NCI-H82 (cell line): ENCODE measurements at regions not wholly inside any gene's neighbourhood (a gene's known extent, or its start where the extent isn't known, plus 50 kb on each side); places are given as distances from the start of the nearest gene placed in this dataset.
A peak's percentile ranks its signal among the peaks of the same experiment; 100 is the strongest.
"Not testable (repeated sequence)": the region's sequence is repeated elsewhere in the genome, so short reads cannot be mapped to it uniquely, and the experiment has no call there.

ENCODE experiments used
- DNase-seq: peaks from one replicate; lab custom pipeline; 2025; lab: John Stamatoyannopoulos, UW

DNA sequence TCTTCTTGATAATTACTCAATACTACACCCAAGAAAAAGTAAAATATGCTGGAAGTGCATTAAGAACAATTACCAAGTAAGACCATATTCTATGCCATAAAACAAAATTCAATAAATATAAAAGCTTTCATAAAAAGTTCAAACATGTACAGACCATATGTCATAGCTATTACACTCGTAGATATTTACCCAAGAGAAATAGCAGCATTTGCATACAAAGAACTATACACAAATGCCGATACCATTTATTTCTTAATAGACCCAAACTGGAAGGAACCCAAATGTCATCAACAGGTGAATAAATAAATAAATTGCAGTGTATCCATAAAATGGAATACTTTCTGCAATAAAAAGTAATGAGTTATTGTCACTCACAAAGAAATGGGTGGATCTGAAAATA is 78.3 kb upstream of the SLC16A7 start:
- no peak for DNase-seq

DNA sequence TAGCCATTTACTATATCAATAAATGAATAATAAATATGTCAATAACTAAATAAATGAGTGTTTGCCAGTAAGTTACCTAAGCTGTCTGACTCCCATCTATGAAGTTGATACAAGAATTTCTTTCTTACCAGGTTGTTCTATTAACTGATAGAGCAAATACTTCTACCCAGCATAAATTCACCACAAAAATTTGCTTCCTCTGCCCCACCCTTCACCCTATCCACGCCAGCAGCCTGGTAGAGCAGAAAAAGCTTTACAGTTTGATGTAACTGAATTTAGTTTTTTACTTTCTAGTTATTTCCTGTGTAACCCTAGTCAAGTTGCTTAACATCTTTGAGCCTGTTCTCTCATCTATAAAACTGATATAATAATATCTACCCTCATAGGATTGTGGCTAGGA is 94.9 kb upstream of the SLC16A7 start:
- no peak for DNase-seq

- no peak for DNase-seq
These were observed 95.5 kb upstream of the SLC16A7 start for GRCh38 chr12:59500335-59500734.

DNA sequence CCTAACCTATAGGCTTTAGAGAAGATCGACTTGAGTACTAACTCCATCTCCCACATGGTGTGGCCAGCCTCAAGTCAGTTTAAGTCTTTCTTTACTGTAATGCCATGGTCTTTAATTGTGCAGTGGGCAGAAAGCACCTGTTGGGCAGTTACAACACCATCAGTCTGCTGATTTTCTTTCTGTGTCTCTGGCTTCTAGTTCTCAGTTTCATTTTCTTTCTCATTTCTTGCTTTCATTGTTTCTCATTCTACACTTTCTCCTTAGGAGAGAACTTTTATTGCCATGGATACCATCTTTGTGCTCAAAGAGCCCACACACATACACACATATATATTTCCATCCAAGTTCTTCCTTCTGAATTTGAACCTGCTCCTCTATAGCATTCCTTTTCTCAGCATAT is 96.1 kb upstream of the SLC16A7 start:
- DNase-seq, result no peak

GRCh38 chr12:59494617-59495016 is 101.2 kb upstream of the SLC16A7 start:
- DNase-seq, result no peak

DNA sequence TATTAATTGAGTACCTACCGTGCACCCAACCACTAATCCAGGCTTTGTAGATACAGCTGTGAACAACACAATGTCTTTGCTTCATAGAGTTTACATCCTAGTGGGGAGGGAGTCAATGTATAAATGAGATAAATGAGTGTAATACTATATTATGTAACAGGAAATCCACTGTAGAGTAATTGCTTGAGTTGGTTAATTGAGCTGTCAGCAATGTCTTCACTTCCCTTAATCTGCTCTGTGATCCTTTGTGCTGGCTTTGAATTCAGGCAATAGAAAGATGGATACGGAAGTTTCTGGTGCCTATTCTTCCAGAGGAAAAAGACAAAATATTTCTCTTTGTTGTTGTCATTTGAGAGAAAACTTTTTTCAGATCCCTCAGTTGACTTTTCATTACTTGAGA is 104.0 kb upstream of the SLC16A7 start:
- DNase-seq, result no peak

GRCh38 chr12:59486827-59487226 is 109.0 kb upstream of the SLC16A7 start:
- no peak for DNase-seq

DNA sequence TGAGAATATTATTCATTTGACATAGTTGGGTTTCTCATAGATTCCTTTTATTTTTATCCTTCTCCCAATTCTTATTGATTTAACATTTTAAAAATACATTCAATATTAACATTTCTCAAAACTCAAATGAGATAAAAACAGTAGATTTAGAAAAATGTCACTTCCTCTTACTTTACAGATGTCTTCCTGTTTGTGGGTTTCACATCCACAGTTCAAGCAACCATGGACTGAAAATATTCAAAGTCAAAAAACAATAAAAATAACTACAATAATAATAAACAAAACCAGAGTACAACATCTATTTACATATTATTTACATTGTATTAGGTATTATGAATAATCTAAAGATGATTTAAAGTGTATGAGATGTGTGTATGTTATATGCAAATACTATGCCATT is 111.3 kb upstream of the SLC16A7 start:
- no peak for DNase-seq

GRCh38 chr12:59474236-59474635 is 121.6 kb upstream of the SLC16A7 start:
- DNase-seq, result not testable (repeated sequence)

- DNase-seq, result no peak
These were observed 123.6 kb upstream of the SLC16A7 start for GRCh38 chr12:59472273-59472672.

GRCh38 chr12:59459966-59460660 is 135.7 kb upstream of the SLC16A7 start:
- no peak for DNase-seq

DNA sequence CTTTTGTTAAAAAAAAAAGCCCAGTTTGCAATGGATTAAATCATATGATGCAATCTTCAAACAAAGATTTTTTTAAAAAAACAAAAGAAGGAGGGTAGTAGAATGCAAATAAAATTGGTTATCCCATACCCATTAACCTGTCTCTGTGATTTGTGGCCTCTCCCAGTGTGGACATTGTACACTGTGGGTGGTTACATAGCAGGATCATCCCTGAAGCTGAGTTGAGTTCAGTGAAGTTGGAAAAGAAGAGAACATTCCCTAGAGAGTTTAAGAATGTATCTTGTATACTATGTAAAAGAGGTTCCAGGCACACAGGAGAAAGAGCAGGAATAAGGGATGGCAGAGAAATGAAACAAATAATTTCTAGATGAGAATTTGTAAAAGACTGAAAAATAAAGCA is 142.4 kb upstream of the SLC16A7 start:
- DNase-seq, result no peak

DNA sequence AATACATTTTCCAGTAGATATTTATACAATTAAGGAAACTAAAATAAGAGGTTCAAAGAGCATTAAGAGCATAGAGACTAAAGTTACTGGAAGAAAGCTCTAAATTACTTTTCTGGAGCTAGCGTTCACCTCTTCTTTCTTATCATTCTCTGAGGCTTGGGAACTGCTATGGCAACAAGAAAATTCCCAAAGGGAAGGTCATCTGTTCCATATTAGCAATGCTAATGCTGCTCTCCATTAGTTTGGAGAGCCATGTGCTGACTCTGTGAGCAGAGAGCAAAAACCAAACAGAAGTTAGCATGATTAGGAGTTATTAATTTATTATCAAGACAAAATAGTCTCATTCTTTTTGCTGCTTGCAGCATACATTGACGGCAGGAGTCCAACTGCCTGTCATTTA is 143.1 kb upstream of the SLC16A7 start:
- DNase-seq, result no peak

DNA sequence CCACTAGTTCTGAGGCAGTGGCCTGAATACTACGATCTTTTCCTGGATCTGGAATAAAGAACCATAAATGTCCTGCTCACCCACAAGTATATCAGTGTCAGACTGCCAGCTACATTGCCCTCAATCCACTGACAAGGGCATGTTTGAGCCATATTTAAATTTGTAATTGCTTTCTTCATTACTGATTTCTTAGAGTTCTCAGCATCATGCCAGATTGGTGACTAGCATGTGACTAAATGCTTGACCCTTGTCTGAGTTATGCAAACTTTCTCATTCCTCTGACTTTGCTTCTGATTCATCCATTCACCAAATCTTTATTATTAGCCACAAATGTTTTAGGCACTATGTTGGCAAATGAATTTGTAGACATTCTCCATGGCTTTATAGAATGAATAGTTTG is 143.6 kb upstream of the SLC16A7 start:
- no peak for DNase-seq

DNA sequence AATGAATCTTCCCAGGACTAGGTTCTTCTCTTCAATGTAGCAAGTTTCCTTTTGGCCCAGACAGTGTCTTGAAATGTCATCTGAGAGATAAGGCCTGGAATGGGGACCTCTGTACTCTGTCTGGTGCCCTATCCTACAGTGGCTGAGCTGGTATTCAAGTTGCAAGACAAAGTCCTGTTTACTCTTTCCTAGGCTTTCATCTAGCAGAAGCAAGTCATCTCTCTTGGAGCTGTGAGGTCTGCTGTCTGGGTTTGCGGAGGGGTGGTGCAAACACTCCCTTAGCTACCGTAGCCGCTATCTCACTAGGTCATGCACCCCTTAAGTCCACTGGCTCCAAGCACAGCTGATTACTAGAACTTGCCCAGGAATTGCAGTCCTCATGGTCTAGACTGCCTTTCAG is 149.7 kb upstream of the SLC16A7 start:
- DNase-seq, result no peak

DNA sequence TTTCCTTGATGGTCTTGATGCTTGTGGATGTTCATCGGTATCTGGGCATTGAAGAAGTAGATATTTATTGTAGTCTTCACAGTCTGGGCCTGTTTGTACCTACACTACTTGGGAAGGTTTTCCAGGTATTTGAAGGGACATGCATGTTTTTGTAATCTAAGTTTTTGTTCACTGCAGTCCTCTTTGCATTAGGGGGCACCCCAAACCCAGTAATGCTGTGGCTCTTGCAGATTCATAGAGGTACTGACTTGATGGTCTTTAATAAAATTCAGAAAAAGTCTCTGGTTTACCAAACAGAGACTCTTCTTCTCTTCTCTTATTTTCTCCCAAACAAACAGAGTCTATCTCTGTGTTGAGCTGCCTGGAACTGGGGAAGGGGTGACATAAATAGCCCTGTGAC is 150.9 kb upstream of the SLC16A7 start:
- DNase-seq, result no peak

- DNase-seq, result no peak
These were observed 163.8 kb upstream of the SLC16A7 start for GRCh38 chr12:59432057-59432456.

- DNase-seq, result no peak
These were observed 164.6 kb upstream of the SLC16A7 start for GRCh38 chr12:59431266-59431665.

DNA sequence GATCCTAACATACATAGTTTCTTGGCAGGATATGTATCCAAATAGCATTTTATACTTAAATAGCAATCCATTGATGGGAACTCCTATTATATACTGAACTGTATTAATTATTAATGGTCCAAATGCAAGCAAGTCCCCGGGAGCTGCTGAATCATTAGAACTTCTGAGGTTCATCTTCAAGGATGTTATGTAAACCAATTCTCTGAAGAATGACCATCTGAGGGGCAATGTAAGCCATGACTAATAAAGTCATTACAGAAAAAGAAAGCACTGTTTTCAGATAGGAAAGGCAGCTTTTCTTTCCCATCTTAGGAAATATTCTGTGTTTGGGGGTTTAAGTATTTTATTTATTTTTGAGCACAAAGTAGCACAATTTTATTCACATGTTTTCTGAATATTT is 166.1 kb upstream of the SLC16A7 start:
- DNase-seq, result no peak

DNA sequence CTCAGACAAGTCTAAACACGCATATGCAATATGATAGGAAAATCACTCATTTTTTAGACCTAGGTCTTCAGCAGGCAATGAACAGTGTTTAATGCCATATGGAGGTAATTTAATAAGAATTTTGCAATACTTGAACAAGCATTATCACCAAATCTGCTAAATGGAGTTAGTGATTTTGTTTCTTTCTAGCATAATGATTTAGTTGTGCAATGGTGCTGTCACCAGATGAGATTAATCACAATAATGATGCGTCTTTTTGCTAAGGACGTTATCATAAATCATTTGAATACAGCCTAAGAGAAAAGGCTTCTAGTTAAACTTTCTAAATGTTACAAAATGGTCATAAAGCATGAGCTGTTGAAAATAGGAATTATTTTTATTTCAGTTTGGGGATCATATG is 170.0 kb upstream of the SLC16A7 start:
- DNase-seq, result no peak

DNA sequence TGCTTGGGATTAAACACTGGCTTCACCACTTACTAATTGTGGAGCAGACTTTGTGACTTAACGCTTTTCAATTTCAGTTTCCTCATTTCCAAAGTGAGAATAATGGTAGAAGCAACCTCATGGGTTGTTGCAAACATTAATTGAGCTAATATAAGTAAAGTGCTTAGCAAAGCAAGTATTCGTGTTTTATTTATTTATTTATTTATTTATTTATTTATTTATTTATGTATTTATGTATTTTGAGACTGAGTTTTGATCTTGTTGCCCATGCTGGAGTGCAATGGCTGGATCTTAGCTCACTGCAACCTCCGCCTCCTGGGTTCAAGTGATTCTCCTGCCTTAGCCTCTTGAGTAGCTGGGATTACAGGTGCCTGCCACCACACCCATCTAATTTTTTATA is 171.2 kb upstream of the SLC16A7 start:
- DNase-seq, result not testable (repeated sequence)

DNA sequence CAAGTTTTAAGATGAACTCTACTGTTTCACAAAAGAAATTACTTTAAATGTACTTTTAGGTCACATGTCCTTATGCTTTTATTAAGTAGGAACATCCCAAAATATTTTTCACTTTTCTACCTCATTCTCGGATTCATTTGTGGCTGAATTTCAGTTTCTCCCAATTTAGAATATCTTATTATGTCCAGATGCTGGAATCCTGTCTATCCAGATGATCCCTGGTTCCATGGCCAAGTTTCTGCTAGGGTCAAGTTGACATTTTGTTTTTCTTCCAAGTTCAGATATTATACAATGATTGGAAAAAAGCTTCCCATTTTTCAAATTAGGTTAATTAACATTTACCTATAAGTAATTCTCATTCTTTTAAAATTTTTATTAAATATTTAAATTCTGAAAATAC is 181.8 kb upstream of the SLC16A7 start:
- no peak for DNase-seq

DNA sequence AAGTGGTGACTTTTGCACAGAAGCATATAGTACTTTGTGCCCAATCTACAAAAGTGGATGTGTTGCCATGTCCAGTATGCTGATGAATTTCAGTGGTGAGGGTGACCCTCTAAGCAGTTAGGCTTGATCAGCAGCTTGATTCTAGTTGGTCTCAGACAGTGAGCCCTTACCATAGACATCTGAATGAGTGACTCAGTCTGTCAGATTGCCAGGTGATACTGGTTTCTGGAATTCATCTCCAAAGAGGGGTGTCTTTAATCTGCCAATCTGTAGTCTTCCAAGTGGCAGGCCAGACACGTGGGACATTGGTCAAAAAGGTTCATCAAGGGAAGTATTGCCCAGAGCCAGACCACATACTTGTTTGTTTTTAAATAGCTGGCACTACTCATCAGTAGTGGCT is 187.4 kb upstream of the SLC16A7 start:
- no peak for DNase-seq

GRCh38 chr12:59407799-59408198 is 188.0 kb upstream of the SLC16A7 start:
- DNase-seq, result peak; percentile 5

DNA sequence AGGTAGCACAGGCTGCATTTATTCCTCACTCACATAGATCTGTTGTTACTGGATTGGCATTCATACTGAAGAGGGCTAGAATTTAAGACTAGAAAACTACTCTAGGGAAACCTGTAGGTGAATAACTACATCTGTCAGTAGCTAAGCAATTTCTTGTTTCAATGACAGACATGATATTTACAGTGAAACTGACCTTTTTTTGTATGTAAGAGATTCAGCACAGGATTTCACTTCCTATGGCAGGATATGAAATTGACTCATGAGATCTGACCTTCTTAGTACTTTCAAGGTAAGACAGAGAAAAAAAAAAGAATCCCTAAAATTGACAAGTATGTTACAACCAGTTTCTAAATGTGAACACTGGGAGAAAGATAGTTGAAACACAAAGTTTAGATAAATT is 189.8 kb upstream of the SLC16A7 start:
- no peak for DNase-seq
